ENCODE measurements at regions not wholly inside any gene's neighbourhood (a gene's known extent, or its start where the extent isn't known, plus 50 kb on each side); places are given as distances from the start of the nearest gene placed in this dataset.

DNA sequence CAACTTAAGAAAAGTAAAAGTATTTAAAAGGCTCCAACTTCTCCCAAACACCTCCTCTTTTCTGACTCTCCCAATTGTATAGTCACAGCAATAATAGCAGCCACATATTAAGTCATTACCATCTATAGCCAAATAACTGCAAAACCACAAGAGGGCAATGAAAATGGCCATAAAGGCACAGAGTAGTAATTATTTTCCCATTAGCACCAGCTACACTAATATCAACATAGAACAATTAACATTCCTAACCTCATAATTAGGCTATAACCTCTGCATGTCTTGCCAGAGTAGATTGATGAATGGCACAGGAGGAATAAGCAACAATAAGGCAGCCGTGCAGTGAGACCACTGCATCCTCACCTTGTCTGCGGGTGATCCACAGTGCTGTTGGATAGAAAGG lies 226.4 kb upstream of the SERP2 start:
- Histone ChIP-seq H2BK12ac (ENCODE audit: insufficient read length, low read depth, low read length) (no peak overlapping the region), H3K79me1 (ENCODE audit: insufficient read depth, low read depth, low read length, poor library complexity, severe bottlenecking) (no peaks in the 10 kb centered on the region), H3K79me2 (ENCODE audit: insufficient read depth, low read length) (no peaks in the 10 kb centered on the region), H3K4ac (ENCODE audit: low read depth, low read length) (no peak overlapping the region), H3K9me3 (ENCODE audit: control insufficient read depth, low read depth, low read length) (no peaks in the 10 kb centered on the region), H3K4me1 (ENCODE audit: insufficient read depth, low read length) (no peaks in the 10 kb centered on the region), H3K27ac (ENCODE audit: insufficient read length, low read depth, low read length) (no peak overlapping the region), H4K8ac (replicated peaks; ENCODE audit: insufficient read length, low read depth, low read length) (no peak overlapping the region), H3K27me3 (ENCODE audit: insufficient read depth, low read length) (no peaks in the 10 kb centered on the region), H3K18ac (ENCODE audit: insufficient read length, low read depth, low read length) (no peak overlapping the region), H3K23ac (ENCODE audit: insufficient read length, low read depth, low read length) (no peak overlapping the region), H2AFZ (ENCODE audit: low read length) (no peak overlapping the region), H3K23me2 (ENCODE audit: insufficient read length, low read depth, low read length, poor library complexity, severe bottlenecking) (peaks cover 4% of the 10 kb centered on the region), H2BK120ac (ENCODE audit: low read depth, low read length, poor library complexity, severe bottlenecking) (no peak overlapping the region), H3K14ac (ENCODE audit: insufficient read depth, low read length) (no peak overlapping the region), H3T11ph (ENCODE audit: low read length) (no peak overlapping the region), H2BK5ac (ENCODE audit: insufficient read length, low read length) (no peak overlapping the region), H3K56ac (ENCODE audit: insufficient read length, low read depth, low read length) (no peak overlapping the region), H4K5ac (ENCODE audit: insufficient read length, low read depth, low read length) (no peak overlapping the region), H3K9ac (ENCODE audit: extremely low read depth, insufficient read length, low read length) (no peak overlapping the region), H2BK20ac (ENCODE audit: low read depth, low read length, poor library complexity, severe bottlenecking) (no peak overlapping the region), H4K20me1 (ENCODE audit: control insufficient read depth, insufficient read depth, insufficient read length) (no peaks in the 10 kb centered on the region), H2BK15ac (ENCODE audit: low read depth, low read length) (no peak overlapping the region), H3K4me2 (ENCODE audit: insufficient read depth, insufficient read length, low read length) (no peak overlapping the region), H4K91ac (ENCODE audit: insufficient read length, low read depth, low read length) (no peak overlapping the region), H2AK5ac (ENCODE audit: insufficient read length, low read length) (no peak overlapping the region)
- DNase-seq, result no peak
- Mint-ChIP-seq H3K4me3 (no peak overlapping the region), H3K27ac (no peak overlapping the region), H3K27me3 (ENCODE audit: low read depth) (peaks cover 6% of the 10 kb centered on the region), H3K9me3 (no peaks in the 10 kb centered on the region; a peak in 1 of 5 replicates), H3K36me3 (ENCODE audit: insufficient read depth in 1 of 3, low read depth in 3 of 3) (no peaks in the 10 kb centered on the region), H3K4me1 (peaks cover 3 to 10% of the 10 kb centered on the region in 2 experiments; a peak in 3 of 4 replicates)
- WGBS (ENCODE audit: extremely low coverage, insufficient read length, low lambda C conversion rate), result no CpG with 5 or more reads among the region's 2 CpGs
- TF ChIP-seq, protein P1, sequence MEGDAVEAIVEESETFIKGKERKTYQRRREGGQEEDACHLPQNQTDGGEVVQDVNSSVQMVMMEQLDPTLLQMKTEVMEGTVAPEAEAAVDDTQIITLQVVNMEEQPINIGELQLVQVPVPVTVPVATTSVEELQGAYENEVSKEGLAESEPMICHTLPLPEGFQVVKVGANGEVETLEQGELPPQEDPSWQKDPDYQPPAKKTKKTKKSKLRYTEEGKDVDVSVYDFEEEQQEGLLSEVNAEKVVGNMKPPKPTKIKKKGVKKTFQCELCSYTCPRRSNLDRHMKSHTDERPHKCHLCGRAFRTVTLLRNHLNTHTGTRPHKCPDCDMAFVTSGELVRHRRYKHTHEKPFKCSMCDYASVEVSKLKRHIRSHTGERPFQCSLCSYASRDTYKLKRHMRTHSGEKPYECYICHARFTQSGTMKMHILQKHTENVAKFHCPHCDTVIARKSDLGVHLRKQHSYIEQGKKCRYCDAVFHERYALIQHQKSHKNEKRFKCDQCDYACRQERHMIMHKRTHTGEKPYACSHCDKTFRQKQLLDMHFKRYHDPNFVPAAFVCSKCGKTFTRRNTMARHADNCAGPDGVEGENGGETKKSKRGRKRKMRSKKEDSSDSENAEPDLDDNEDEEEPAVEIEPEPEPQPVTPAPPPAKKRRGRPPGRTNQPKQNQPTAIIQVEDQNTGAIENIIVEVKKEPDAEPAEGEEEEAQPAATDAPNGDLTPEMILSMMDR (conservative IDR thresholded peaks at IDR 0.05), result no peak

Measured in H9 (cell line).